Cardiac fibroblast (primary cell): ENCODE measurements at regions not wholly inside any gene's neighbourhood (a gene's known extent, or its start where the extent isn't known, plus 50 kb on each side); places are given as distances from the start of the nearest gene placed in this dataset.
"Not testable (repeated sequence)": the region's sequence is repeated elsewhere in the genome, so short reads cannot be mapped to it uniquely, and the experiment has no call there.

Experiments used
- DNase-seq, 2 donors: peaks; one replicate each; pipeline versions ENCODE4 v3.0.0 to v3.0.0-alpha.2; 2010; ENCODE audit warnings: low read depth in 2 of 2
- H3K4me3 ChIP-seq, 2 donors: replicated peaks in 1 of 2; 1 replicate in 1 of 2; 2 replicates in 1 of 2; pipeline ENCODE4 v1.5.1; 2011; ENCODE audit warnings: low read depth in 2 of 2, low read length in 2 of 2, mild to moderate bottlenecking in 2 of 2, moderate library complexity in 1 of 2
- TF ChIP-seq, protein P1 (sequence below): IDR thresholded peaks from one replicate; pipeline ENCODE4 v1.5.1; 2011; ENCODE audit warnings: low read depth, mild to moderate bottlenecking, low read length, inconsistent platforms

DNA sequence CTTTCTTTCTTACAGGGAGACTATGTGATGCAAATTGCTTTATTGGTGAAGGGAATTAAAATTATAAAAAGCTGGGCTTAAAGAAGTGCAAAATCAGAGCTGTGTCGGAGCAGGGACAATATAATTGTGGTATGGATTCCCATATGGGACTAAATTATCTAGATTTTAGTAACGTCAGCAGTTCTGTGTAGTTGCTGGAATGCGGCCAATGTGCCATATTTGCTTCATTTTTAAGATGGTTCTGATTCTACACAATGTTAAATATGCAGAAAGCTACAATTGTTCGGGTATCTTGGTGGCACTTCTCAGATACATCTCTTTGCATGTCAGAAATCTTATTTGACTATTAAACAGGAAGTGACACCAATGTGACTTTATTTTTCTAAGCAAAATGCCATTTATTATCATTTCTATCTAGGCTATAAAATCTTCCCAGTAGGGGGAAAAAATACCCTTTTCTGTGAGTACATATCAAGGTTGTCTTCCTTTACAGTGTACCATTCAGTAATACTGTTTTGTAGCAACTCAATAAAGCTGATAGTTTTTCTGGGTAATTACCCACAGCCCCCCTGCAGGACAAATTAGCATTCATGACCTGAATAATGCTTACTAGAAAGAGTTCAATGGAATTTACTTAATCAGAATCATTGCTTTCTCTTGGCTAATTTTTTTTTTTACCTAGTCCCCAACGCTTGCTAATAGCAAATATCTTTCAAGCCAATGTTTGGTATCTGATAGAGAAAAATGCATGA is 288.3 kb upstream of the ADGRL2 start:
- H3K4me3 ChIP-seq, result no peak overlapping the region
- TF ChIP-seq, protein P1, sequence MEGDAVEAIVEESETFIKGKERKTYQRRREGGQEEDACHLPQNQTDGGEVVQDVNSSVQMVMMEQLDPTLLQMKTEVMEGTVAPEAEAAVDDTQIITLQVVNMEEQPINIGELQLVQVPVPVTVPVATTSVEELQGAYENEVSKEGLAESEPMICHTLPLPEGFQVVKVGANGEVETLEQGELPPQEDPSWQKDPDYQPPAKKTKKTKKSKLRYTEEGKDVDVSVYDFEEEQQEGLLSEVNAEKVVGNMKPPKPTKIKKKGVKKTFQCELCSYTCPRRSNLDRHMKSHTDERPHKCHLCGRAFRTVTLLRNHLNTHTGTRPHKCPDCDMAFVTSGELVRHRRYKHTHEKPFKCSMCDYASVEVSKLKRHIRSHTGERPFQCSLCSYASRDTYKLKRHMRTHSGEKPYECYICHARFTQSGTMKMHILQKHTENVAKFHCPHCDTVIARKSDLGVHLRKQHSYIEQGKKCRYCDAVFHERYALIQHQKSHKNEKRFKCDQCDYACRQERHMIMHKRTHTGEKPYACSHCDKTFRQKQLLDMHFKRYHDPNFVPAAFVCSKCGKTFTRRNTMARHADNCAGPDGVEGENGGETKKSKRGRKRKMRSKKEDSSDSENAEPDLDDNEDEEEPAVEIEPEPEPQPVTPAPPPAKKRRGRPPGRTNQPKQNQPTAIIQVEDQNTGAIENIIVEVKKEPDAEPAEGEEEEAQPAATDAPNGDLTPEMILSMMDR, result no peak
- peak; percentile 11 to 12 for DNase-seq

DNA sequence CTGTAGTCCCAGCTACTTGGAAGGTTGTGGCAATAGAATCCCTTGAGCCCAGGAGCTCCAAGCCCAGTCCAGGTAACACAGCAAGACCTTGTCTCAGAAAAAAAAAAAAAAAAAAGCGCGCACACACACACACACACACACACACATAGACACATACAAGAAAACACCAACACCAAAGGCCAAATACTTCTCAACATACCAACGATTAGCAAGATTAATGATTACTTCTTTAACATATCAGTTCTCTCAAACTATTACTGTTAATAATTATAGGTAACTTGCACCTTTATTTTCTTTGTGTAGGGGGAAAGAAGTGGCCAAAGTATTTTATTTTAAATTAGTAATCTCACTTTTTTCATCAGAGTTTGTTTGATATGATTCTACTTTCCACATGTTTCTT is 289.5 kb upstream of the ADGRL2 start:
- H3K4me3 ChIP-seq, result no peak overlapping the region
- TF ChIP-seq, protein P1, result no peak
- DNase-seq, result no peak

DNA sequence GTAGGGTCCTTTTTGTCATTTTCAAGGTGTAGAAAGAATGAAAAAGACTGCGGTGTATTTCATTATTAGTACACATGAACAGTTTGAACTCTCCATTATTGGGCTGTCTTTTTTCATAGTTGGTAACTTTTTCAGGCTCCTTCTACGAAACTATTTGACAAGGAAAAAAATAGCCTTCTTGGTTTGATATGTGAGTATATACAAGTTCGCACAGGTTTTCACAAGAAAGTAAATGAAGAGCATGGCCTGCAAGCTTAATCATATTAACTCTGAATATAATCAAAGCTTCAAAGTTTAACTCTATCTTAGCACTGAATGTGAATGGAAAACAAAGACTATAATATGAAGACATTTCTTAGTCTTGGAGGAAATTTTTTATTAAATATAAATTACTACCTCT is 290.0 kb upstream of the ADGRL2 start:
- no peak overlapping the region for H3K4me3 ChIP-seq
- TF ChIP-seq, protein P1, result no peak
- DNase-seq, result no peak

DNA sequence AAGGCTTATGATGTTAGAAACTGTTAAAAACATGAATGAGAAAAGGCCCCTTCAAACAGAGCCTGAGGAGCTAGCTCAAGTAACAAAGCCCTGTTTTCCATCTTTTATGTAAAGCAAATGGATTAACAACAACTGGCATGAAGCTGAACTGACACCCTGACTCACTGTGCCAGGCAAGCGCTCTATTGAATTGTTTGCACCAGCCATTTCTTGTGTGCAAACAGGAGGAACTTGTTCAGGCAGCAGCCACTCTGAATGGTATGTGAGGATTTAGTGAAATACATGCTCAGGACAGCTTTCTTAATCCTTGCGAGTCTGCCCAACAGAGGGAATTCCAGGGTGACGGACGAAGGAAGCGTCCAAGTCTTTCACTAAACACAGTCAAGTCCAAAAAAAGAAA is 291.1 kb upstream of the ADGRL2 start:
- no peak for DNase-seq
- H3K4me3 ChIP-seq, result no peak overlapping the region
- TF ChIP-seq, protein P1, result no peak

DNA sequence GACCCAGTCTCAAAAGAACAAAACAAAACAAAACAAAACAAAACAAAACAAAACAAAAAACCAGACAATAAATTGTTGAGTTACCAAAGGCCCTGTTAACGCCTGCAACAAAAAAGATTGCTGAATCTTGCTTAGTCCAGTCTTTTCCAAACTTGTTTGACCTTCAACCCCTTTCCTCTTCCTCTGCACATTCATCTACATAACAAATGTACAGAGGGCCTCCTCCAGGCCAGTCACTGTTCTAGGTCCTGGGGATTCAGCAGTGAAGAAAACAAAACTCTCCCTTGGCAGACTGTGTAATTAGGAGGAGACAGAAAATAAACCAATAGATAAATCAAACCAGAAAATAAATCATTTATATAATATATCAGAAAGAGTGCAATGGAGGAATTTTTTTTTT is 294.0 kb upstream of the ADGRL2 start:
- TF ChIP-seq, protein P1, result no peak
- no peak for DNase-seq

DNA sequence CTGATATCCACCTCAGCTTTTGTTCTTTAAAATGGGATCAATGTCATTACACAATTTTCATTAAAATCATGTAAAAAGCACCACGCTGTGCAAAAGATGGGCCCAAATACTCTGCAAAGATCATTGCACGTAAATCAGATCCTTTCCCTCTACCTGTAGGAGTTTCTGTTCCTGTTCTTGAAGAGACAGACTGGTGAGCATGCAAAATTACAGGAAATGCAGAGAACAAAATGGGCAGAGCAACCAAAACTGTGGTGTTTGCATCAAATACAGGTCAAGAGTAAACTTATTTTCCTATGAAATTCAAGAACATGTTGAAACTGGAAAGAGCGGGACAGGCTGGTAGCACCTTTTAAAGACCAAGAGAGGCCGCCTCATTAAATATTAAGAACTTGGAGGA is 294.9 kb upstream of the ADGRL2 start:
- TF ChIP-seq, protein P1, result no peak
- no peak overlapping the region for H3K4me3 ChIP-seq

More for the DNA sequence above, 294.0 kb upstream of the ADGRL2 start:
- no peak overlapping the region for H3K4me3 ChIP-seq

DNA sequence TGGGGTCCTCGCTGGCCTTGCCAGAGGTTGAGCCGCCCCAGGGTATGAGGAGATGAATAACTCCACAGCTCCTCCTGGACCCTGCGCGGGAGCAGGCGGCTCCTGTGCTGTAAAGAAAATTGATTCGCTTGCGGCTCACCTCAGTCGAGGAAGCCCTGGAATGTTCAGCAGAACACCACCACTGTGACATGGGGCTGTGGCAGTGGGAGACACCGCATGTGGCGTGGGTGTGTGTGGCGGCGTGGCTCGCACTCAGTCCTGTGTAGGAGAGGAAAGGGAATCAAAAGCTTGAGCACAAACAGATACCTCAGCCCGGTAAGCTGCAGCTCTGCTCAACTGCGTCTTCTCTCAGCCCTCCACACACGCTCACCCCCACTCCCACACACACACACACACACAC is 295.9 kb upstream of the ADGRL2 start:
- DNase-seq, H3K4me3 ChIP-seq: not testable (repeated sequence)

More for the DNA sequence above, 294.9 kb upstream of the ADGRL2 start:
- DNase-seq, result no peak

DNA sequence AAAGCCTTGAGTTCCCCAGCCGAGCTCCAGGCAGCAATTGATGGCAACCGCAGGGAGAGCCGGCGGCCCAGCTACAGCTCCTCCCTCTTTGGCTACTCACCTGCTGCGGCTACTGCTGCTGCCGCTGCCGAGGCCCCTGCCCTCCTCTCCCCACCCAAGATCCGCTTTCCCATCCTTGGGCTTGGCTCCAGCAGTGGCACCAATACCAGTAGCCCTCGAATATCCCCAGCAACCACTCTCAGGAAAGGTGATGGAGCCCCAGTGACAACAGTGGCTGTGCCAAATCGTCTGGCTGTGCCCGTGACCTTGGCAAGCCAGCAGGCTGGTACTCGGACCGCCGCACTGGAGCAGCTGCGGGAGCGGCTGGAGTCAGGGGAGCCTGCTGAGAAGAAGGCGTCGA is 298.0 kb upstream of the ADGRL2 start:
- DNase-seq, H3K4me3 ChIP-seq: not testable (repeated sequence)

DNA sequence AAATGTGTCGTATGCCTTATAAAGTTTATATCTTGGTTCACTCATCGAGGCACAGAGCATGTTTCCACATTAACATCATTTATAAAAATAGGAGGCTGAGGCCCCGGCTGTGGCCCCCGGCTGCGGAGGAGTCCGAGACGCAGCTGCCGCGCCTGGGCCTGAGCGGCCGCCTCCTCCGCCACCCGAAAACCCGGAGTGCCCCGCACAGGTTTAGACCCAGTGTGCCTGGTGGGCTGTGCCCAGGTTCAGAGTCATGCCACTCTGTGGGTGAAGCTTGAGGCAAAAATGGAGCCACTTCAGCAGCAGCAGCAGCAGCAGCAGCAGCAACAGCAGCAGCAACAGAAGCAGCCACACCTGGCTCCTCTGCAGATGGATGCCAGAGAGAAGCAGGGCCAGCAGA is 299.2 kb upstream of the ADGRL2 start:
- not testable (repeated sequence) for DNase-seq, H3K4me3 ChIP-seq
